ENCODE measurements at regions not wholly inside any gene's neighbourhood (a gene's known extent, or its start where the extent isn't known, plus 50 kb on each side); places are given as distances from the start of the nearest gene placed in this dataset.

DNA sequence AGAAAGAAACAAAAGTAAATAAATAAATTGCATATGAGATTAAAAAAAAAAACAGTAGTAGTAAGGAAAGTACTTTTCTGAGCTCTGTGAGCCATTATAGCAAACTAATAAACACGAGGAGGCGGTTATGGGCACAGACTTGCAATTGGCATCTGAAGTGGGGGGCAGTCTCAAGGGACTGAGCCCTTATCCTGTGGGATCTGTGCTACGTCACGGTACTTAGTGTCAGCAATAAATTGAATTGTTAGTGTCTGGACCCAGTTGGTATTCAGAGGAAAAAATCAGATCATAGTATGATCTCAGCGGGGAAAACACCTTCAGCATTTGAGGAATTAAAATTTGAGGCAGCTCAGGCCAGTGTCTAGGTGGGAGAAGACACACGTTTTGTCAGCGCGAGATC lies 76.6 kb upstream of the TEX51 start:
- no peak for TF ChIP-seq CTCF (conservative IDR thresholded peaks at IDR 0.05; ENCODE audit: low read depth in 2 of 2)
- no peak for TF ChIP-seq EZH2phosphoT487 (IDR thresholded peaks at IDR 0.05; ENCODE audit: unreplicated experiment)
- TF ChIP-seq, protein P1, sequence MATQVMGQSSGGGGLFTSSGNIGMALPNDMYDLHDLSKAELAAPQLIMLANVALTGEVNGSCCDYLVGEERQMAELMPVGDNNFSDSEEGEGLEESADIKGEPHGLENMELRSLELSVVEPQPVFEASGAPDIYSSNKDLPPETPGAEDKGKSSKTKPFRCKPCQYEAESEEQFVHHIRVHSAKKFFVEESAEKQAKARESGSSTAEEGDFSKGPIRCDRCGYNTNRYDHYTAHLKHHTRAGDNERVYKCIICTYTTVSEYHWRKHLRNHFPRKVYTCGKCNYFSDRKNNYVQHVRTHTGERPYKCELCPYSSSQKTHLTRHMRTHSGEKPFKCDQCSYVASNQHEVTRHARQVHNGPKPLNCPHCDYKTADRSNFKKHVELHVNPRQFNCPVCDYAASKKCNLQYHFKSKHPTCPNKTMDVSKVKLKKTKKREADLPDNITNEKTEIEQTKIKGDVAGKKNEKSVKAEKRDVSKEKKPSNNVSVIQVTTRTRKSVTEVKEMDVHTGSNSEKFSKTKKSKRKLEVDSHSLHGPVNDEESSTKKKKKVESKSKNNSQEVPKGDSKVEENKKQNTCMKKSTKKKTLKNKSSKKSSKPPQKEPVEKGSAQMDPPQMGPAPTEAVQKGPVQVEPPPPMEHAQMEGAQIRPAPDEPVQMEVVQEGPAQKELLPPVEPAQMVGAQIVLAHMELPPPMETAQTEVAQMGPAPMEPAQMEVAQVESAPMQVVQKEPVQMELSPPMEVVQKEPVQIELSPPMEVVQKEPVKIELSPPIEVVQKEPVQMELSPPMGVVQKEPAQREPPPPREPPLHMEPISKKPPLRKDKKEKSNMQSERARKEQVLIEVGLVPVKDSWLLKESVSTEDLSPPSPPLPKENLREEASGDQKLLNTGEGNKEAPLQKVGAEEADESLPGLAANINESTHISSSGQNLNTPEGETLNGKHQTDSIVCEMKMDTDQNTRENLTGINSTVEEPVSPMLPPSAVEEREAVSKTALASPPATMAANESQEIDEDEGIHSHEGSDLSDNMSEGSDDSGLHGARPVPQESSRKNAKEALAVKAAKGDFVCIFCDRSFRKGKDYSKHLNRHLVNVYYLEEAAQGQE (IDR thresholded peaks at IDR 0.05; ENCODE audit: unreplicated experiment), result no peak
- no peak for TF ChIP-seq POLR2AphosphoS5 (IDR thresholded peaks at IDR 0.05; ENCODE audit: low read depth)
- no peak for TF ChIP-seq EZH2 (IDR thresholded peaks at IDR 0.05; ENCODE audit: low read depth, unreplicated experiment)
- no peak for TF ChIP-seq STAT1 (IDR thresholded peaks at IDR 0.05; ENCODE audit: unreplicated experiment)
- TF ChIP-seq ETS1 (IDR thresholded peaks at IDR 0.05), result no peak
- TF ChIP-seq JUNB (IDR thresholded peaks at IDR 0.05; ENCODE audit: unreplicated experiment), result no peak
- no peak for TF ChIP-seq ZNF331 (CRISPR knock-in tag; IDR thresholded peaks at IDR 0.05; ENCODE audit: low read depth)
- TF ChIP-seq CREB1 (CRISPR knock-in tag; IDR thresholded peaks at IDR 0.05; ENCODE audit: low read depth), result no peak
- TF ChIP-seq NANOG (IDR thresholded peaks at IDR 0.05; ENCODE audit: borderline replicate concordance), result no peak
